ENCODE measurements at regions not wholly inside any gene's neighbourhood (a gene's known extent, or its start where the extent isn't known, plus 50 kb on each side); places are given as distances from the start of the nearest gene placed in this dataset.

- H3K4me1 Mint-ChIP-seq: no peaks in the 10 kb centered on the region
- H3K27ac Mint-ChIP-seq: no peak overlapping the region
- H3K36me3 Mint-ChIP-seq (ENCODE audit: low read depth): no peaks in the 10 kb centered on the region
- no peaks in the 10 kb centered on the region for H3K27me3 Mint-ChIP-seq
- no peak for ATAC-seq (replicated peaks)
- peaks cover 7% of the 10 kb centered on the region for H3K9me3 Mint-ChIP-seq
- H3K4me3 Mint-ChIP-seq: no peak overlapping the region
Measured at GRCh38 chr2:898319-898718, 52.3 kb upstream of the SNTG2 start.

- Mint-ChIP-seq H3K4me3 (no peak overlapping the region), H3K4me1 (no peaks in the 10 kb centered on the region), H3K36me3 (ENCODE audit: low read depth) (no peaks in the 10 kb centered on the region), H3K9me3 (peaks cover 7% of the 10 kb centered on the region), H3K27ac (no peak overlapping the region), H3K27me3 (peaks cover 4% of the 10 kb centered on the region)
- no peak for ATAC-seq (replicated peaks)
Measured at GRCh38 chr2:897091-897490, 53.6 kb upstream of the SNTG2 start.

GRCh38 chr2:893311-893710 lies 57.3 kb upstream of the SNTG2 start:
- no peaks in the 10 kb centered on the region for H3K36me3 Mint-ChIP-seq (ENCODE audit: low read depth)
- no peak overlapping the region for H3K27ac Mint-ChIP-seq
- H3K27me3 Mint-ChIP-seq: peaks cover 16% of the 10 kb centered on the region
- no peak overlapping the region for H3K4me3 Mint-ChIP-seq
- H3K9me3 Mint-ChIP-seq: peaks cover 7% of the 10 kb centered on the region
- H3K4me1 Mint-ChIP-seq: no peaks in the 10 kb centered on the region
- ATAC-seq (replicated peaks): no peak

GRCh38 chr2:892892-893291 lies 57.8 kb upstream of the SNTG2 start:
- Mint-ChIP-seq H3K36me3 (ENCODE audit: low read depth) (no peaks in the 10 kb centered on the region), H3K27ac (no peak overlapping the region), H3K4me1 (no peaks in the 10 kb centered on the region), H3K4me3 (no peak overlapping the region), H3K9me3 (peaks cover 7% of the 10 kb centered on the region), H3K27me3 (peaks cover 16% of the 10 kb centered on the region)
- no peak for ATAC-seq (replicated peaks)

GRCh38 chr2:892401-892800 lies 58.2 kb upstream of the SNTG2 start:
- peaks cover 16% of the 10 kb centered on the region for H3K27me3 Mint-ChIP-seq
- H3K9me3 Mint-ChIP-seq: peaks cover 7% of the 10 kb centered on the region
- H3K36me3 Mint-ChIP-seq (ENCODE audit: low read depth): no peaks in the 10 kb centered on the region
- no peak overlapping the region for H3K4me3 Mint-ChIP-seq
- ATAC-seq (replicated peaks): no peak
- H3K4me1 Mint-ChIP-seq: no peaks in the 10 kb centered on the region
- H3K27ac Mint-ChIP-seq: no peak overlapping the region

GRCh38 chr2:891734-892133 lies 58.9 kb upstream of the SNTG2 start:
- H3K27me3 Mint-ChIP-seq: peaks cover 16% of the 10 kb centered on the region
- no peaks in the 10 kb centered on the region for H3K4me1 Mint-ChIP-seq
- ATAC-seq (replicated peaks): no peak
- no peak overlapping the region for H3K4me3 Mint-ChIP-seq
- no peaks in the 10 kb centered on the region for H3K36me3 Mint-ChIP-seq (ENCODE audit: low read depth)
- peaks cover 7% of the 10 kb centered on the region for H3K9me3 Mint-ChIP-seq
- H3K27ac Mint-ChIP-seq: no peak overlapping the region

- peaks cover 16% of the 10 kb centered on the region for H3K27me3 Mint-ChIP-seq
- no peaks in the 10 kb centered on the region for H3K36me3 Mint-ChIP-seq (ENCODE audit: low read depth)
- no peak overlapping the region for H3K4me3 Mint-ChIP-seq
- no peak overlapping the region for H3K27ac Mint-ChIP-seq
- no peaks in the 10 kb centered on the region for H3K4me1 Mint-ChIP-seq
- H3K9me3 Mint-ChIP-seq: peaks cover 3% of the 10 kb centered on the region
- ATAC-seq (replicated peaks): no peak
Measured at GRCh38 chr2:890791-891190, 59.9 kb upstream of the SNTG2 start.

- Mint-ChIP-seq H3K4me3 (no peak overlapping the region), H3K4me1 (no peaks in the 10 kb centered on the region), H3K27ac (no peak overlapping the region), H3K27me3 (peaks cover 16% of the 10 kb centered on the region), H3K9me3 (no peaks in the 10 kb centered on the region), H3K36me3 (ENCODE audit: low read depth) (no peaks in the 10 kb centered on the region)
- no peak for ATAC-seq (replicated peaks)
Measured at GRCh38 chr2:890214-890613, 60.4 kb upstream of the SNTG2 start.

- H3K27me3 Mint-ChIP-seq: peaks cover 22% of the 10 kb centered on the region
- H3K36me3 Mint-ChIP-seq (ENCODE audit: low read depth): no peaks in the 10 kb centered on the region
- no peaks in the 10 kb centered on the region for H3K4me1 Mint-ChIP-seq
- no peak for ATAC-seq (replicated peaks)
- no peaks in the 10 kb centered on the region for H3K9me3 Mint-ChIP-seq
- H3K27ac Mint-ChIP-seq: no peak overlapping the region
- H3K4me3 Mint-ChIP-seq: no peak overlapping the region
Measured at GRCh38 chr2:888906-889566, 61.6 kb upstream of the SNTG2 start.

- no peak overlapping the region for H3K27ac Mint-ChIP-seq
- no peaks in the 10 kb centered on the region for H3K36me3 Mint-ChIP-seq (ENCODE audit: low read depth)
- ATAC-seq (replicated peaks): no peak
- no peak overlapping the region for H3K4me3 Mint-ChIP-seq
- no peaks in the 10 kb centered on the region for H3K4me1 Mint-ChIP-seq
- no peaks in the 10 kb centered on the region for H3K9me3 Mint-ChIP-seq
- peaks cover 25% of the 10 kb centered on the region for H3K27me3 Mint-ChIP-seq
Measured at GRCh38 chr2:888211-888801, 62.3 kb upstream of the SNTG2 start.

GRCh38 chr2:887639-888038 lies 63.0 kb upstream of the SNTG2 start:
- H3K4me1 Mint-ChIP-seq: no peaks in the 10 kb centered on the region
- no peaks in the 10 kb centered on the region for H3K9me3 Mint-ChIP-seq
- H3K36me3 Mint-ChIP-seq (ENCODE audit: low read depth): no peaks in the 10 kb centered on the region
- H3K27me3 Mint-ChIP-seq: peaks cover 28% of the 10 kb centered on the region
- H3K4me3 Mint-ChIP-seq: no peak overlapping the region
- ATAC-seq (replicated peaks): no peak
- H3K27ac Mint-ChIP-seq: no peak overlapping the region

GRCh38 chr2:886072-887022 lies 64.3 kb upstream of the SNTG2 start:
- Mint-ChIP-seq H3K9me3 (no peaks in the 10 kb centered on the region), H3K27ac (no peak overlapping the region), H3K27me3 (peaks cover 24% of the 10 kb centered on the region), H3K4me1 (no peaks in the 10 kb centered on the region), H3K36me3 (ENCODE audit: low read depth) (no peaks in the 10 kb centered on the region), H3K4me3 (no peak overlapping the region)
- ATAC-seq (replicated peaks): no peak

- H3K27ac Mint-ChIP-seq: no peak overlapping the region
- H3K4me3 Mint-ChIP-seq: no peak overlapping the region
- no peaks in the 10 kb centered on the region for H3K9me3 Mint-ChIP-seq
- ATAC-seq (replicated peaks): no peak
- peaks cover 20% of the 10 kb centered on the region for H3K27me3 Mint-ChIP-seq
- H3K4me1 Mint-ChIP-seq: no peaks in the 10 kb centered on the region
- no peaks in the 10 kb centered on the region for H3K36me3 Mint-ChIP-seq (ENCODE audit: low read depth)
Measured at GRCh38 chr2:885230-886071, 65.2 kb upstream of the SNTG2 start.

Data from activated T-helper 17 cell treated with anti-CD3 and anti-CD28 coated beads, Interleukin-2, amount 50 U/mL, for 72 hours (primary cell).